Activated T-cell treated with anti-CD3 and anti-CD28 coated beads for 48 hours (primary cell): ENCODE measurements at regions not wholly inside any gene's neighbourhood (a gene's known extent, or its start where the extent isn't known, plus 50 kb on each side); places are given as distances from the start of the nearest gene placed in this dataset.
"Not testable (repeated sequence)": the region's sequence is repeated elsewhere in the genome, so short reads cannot be mapped to it uniquely, and the experiment has no call there.

Source experiments
- DNase-seq: peaks from one replicate; pipeline ENCODE4 v3.0.0-alpha.2; 2020; ENCODE audit warnings: low read depth

DNA sequence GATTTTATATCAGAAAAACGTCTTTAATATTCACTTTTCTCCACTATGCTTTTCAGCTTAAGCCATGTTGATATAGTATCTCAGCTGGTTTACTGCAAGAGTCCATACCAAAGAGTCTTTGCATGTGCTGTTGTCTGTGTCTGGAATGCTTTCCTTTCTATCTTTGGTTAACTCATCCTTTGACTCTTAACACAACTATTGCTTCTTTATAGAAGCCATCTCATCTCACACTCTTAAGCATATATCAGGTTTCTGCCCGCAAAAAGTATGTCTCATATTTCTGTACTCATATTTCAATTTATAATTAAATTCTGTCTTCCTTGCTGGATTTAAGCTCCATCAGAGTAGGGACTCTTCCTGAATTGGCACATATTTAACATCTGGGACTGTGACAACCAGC is 220.9 kb upstream of the KCNK2 start:
- DNase-seq = no peak

DNA sequence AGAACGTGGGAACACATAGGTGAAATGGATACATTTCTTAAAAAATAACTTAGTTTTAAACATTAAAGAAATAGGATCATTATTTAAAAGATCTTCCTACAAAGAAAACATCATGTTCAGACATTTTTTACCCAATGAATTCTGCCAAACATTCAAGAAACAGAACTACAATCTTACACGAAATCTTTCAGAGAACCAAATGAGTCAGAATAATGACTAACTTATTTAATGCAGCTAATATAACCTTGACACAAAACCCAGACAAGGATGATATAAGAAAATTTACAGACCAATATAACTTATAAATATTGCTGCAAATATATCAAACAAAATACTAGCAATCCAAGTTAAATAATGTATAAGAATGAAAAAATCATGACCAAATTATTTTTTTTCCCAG is 220.1 kb upstream of the KCNK2 start:
- no peak for DNase-seq

DNA sequence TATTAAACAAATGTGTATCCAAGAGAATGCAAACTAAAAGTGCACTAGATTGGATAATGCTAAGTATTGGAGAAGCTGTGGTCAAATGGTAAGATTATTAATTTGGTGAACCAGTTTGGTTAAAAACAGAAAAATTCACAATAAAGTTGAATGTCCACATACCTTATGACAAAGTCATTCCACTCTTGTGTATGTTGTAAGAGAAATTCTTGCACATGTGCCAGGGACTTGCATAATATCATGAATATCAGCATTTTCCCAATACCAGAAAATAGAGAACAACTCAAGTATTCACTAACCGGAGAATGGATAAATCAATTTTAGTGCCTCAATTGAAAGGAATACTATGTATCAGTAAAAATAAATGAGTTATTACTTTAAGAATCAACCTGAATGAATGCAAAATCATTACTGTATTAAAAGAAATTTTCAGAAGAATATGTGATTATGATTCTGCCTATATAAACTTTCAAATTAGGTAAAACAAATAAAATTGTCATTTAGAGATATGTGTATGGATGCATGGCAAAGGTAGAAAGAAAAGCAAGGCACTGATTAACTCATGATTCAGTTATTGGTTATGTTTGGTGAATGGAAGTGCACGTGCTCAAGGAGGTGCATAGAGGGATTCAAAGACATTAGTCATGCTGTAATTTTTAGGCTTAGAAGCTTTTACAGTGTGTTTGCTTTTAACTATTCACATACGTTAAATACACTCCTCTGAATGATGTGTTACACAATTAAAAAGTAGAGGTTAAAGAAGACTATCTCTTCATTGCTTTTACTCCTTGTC is 217.4 kb upstream of the KCNK2 start:
- no peak for DNase-seq

DNA sequence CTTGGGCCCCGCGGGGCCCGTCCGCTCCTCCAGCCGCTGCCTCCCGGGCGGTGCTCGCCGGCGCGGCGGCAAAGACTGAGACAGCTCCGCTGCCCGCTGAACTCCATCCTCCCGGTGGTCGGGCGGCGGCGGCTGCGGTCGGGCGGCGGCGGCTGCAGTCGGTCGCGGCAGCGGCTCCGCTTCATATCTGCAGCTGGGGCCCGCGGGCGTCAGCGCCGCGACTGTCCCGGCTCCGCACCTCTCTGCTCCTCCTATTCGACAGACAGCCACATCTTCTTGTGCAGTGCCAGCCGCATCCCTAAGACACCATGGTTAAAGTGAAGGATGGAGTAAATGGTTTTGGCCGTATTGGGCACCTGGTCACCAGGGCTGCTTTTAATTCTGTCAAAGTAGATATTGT is 212.1 kb upstream of the KCNK2 start:
- DNase-seq = not testable (repeated sequence)

GRCh38 chr1:214880956-214881355 is 201.6 kb upstream of the KCNK2 start:
- DNase-seq = no peak

GRCh38 chr1:214882616-214883015 is 199.9 kb upstream of the KCNK2 start:
- DNase-seq = no peak

- DNase-seq = no peak
These were observed 187.4 kb upstream of the KCNK2 start for GRCh38 chr1:214895011-214895600.

GRCh38 chr1:214896921-214897320 is 185.6 kb upstream of the KCNK2 start:
- DNase-seq = no peak

DNA sequence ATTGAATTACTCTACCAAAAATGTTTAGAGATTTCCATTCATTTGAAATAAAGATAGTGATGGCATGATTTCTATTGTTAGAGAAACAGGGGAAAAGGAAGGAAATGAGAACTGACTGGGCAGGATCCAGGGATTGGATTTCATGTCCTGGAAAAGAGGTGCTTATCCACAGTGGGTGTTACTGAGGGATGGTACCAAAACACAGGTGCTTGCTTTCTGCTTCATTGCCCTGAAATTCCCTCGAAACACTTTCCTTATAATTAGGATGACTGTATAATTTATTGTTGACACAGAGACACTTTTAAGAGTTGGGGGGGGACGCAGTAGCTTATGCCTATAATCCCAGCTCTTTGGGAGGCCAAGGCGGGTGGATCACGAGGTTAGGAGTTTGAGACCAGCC is 185.0 kb upstream of the KCNK2 start:
- DNase-seq = no peak

DNA sequence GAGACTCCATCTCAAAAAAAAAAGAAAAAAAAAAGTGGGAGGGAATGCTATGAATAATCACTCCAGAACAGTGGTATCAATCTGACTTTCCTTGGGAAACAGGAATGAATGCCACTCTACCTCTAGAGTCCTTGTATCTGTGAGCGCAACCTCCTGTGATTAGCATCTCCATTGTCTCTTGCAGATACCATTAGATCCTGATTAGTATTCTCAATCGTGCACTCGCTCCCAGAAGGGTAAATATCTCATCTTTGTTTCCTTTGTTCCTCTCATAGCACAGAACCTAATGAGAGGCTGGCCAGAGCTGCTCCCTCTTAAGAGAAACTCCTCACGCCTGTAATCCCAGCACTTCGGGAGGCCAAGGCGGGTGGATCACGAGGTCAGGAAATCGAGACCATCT is 184.4 kb upstream of the KCNK2 start:
- DNase-seq = no peak

GRCh38 chr1:214898718-214899117 is 183.8 kb upstream of the KCNK2 start:
- no peak for DNase-seq

GRCh38 chr1:214899908-214900460 is 182.6 kb upstream of the KCNK2 start:
- no peak for DNase-seq

- no peak for DNase-seq
These were observed 181.9 kb upstream of the KCNK2 start for GRCh38 chr1:214900590-214900989.

DNA sequence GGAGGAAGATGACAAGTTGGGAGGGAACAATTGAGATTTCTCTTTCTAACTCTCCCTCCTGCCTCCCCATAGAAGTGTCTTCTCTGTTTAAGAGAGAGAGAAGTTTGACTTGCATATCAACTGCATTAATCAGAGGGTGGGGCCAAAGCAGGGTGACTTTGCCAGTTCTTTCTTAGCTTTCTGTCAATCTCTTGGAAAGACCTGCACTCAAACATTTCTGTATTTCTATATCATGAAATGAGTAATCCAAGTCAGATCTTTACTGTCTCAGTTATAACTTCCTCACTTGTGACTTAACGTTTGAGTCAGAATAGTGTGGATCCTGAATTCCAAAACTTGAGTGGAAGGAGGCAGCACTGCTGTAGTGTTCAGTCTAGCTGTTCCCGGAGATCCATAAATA is 180.8 kb upstream of the KCNK2 start:
- no peak for DNase-seq

DNA sequence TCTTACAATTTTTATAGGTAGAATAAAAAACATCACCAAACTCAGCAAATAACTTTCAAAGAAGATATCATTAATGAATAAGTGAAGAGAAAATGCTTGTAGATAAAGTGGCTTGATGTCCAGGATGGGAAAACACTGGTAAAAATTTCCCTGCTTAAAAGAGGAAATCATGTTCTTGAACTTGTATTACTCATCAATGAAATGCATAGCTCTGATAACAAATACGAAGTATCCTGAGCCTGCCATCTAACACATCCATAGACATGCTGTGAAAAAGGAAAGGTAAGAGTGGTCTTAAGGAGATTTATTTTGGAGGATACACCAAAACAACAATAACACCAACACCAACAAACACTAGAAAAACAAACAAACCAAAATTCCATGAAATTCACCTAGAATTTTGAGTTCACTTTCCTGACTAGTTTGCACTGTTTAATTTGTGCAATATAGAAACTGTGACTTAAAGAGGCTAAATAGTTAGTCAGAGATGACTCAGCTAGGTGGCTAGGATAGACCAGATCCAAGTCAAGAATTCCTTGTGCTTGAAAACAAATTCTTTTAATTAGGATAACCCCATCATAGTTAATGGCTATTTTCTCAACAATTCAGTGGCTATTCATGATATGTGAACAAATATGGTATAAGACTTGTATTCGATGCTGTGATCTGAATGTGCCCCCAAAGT is 179.8 kb upstream of the KCNK2 start:
- DNase-seq = no peak

DNA sequence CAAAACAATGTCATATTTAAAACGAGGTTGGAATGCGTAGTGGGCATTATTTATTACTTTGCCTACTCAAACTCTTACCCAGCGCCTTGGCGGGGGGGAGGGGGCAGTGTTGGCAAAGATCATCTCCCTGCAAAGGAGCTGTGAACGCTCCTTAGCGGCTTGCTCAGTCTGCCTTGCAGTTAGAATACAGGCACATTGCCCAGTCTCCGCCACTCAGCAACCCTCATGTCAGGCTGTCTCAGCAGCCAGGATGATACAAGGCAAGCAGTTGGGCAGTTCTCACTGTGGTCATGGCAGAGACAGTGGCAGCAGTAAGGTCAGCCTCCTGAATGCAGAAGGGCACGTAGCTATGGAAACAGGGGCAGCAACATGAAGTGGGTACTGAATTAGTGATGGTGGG is 170.4 kb upstream of the KCNK2 start:
- no peak for DNase-seq

DNA sequence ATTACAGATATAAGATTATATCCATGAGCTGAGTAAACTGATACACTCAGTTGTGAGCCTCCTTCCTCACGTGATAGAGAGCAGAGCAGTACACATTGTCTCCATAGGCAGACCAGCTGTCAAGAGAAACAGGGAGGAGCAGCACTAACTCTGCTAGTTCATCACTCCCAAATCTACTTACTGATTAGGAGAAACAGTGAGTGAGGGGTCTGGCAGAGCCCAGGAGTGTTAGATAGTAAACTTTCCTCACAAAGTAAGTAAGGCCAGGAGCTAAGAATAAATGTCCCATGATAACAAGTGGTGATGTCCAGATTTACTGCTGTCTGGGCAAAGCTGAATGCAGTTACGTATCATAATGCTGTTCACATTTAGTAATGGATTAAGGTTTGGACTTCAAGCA is 168.6 kb upstream of the KCNK2 start:
- DNase-seq = no peak

- no peak for DNase-seq
These were observed 165.4 kb upstream of the KCNK2 start for GRCh38 chr1:214917081-214917635.

DNA sequence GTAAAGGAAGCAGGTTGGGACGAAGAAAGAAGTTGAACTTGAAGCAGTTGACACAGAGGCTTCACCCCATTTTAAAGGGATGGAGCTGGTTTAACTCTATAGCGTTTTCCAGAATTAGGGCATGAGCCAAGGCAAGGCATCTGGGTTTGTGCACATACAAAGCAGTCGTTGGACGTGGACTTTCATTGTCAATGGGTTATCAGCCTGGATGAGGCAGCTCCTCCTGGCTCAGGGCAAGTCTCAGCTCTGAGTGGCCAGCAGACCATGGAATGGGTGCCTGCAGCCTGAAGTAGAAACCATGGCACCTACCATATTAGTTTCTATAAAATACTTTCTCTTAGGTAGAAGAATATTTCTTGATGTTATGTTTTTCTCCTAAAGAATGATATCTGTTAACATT is 163.8 kb upstream of the KCNK2 start:
- no peak for DNase-seq

- DNase-seq = no peak
These were observed 162.2 kb upstream of the KCNK2 start for GRCh38 chr1:214920337-214920736.

DNA sequence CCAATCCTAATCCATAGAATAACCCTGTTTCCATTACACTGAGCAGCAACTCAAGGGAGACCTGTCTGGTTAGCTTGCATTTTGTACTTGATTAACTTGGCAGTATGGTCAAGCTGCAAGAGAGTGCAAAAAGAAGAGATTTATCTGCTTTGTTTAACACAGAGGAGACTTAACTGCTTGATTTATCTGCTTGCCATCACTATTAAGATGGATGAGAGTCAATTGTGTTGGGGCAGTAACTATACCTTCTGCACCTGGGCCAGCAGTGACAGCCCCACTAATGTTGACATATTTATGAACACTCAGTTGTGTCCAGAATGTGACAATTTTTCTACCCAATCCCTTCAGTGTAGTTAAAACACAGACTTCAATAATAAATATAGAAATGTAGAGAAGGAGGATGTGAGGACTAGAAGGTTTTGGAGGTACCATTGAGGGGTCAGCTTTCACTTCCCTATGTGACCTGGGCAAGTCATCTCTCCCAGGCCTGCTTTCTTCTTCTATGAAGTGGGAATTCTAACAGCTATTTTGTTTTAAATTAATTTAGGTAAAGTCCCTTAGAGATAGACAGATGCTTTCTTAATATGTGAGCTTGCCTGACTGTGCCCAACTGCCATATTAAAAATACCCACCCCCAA is 159.1 kb upstream of the KCNK2 start:
- no peak for DNase-seq

DNA sequence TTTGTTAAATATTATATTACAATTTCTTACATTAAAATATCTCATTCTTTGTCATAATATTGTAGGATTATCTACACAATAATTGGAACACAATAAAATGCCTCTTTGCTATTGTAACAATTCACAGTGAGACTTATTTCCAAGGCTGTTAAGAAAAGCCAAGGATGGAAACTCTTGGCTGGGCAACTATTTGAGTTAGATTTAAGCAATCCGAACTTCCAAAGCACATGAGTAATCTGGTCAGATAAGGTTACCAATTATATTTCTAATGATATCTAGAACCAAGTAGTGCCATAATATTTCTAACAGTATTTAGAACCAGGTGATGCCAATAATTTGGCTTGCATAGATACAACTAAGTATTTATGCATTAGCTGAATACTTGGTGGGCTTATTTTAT is 154.7 kb upstream of the KCNK2 start:
- no peak for DNase-seq
